HG03196 (cell line): ENCODE measurements at regions not wholly inside any gene's neighbourhood (a gene's known extent, or its start where the extent isn't known, plus 50 kb on each side); places are given as distances from the start of the nearest gene placed in this dataset.

Experiments used
- ATAC-seq: cut with Tn5 transposase; IDR thresholded peaks from one replicate; pipeline ENCODE4 v1.9.1; 2021; ENCODE audit not compliant: unreplicated experiment

DNA sequence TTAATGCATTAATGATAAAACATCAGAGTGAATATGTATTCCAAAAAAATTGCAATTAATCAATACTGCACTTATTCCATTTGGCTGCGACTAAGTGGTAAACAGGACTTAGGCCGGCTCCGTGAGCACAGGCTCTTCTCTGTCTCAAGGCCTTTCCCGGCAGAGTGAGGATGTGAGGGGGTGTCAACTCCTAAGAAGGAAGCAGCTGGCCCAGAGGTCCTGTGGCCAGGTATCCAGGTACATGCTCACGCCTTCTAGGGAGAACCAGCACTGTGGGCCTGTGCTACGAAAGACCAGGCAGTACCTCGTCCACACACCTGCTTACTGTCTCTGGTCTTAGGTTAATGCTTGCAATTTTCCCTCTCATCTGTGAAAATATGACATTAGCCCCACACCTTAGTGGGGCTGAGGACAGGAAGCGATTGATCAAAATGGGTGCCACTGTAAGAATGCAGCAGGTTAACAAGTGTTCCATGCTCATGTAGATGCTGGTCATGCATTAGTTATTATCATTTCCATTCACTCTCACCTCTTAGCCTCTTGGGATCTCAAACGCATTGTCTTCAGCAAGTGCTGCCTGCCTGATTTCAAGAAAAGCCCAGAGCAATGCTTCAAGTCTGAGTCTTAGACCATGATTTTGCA lies 175.3 kb downstream of the ABHD5 start:
- ATAC-seq = no peak

DNA sequence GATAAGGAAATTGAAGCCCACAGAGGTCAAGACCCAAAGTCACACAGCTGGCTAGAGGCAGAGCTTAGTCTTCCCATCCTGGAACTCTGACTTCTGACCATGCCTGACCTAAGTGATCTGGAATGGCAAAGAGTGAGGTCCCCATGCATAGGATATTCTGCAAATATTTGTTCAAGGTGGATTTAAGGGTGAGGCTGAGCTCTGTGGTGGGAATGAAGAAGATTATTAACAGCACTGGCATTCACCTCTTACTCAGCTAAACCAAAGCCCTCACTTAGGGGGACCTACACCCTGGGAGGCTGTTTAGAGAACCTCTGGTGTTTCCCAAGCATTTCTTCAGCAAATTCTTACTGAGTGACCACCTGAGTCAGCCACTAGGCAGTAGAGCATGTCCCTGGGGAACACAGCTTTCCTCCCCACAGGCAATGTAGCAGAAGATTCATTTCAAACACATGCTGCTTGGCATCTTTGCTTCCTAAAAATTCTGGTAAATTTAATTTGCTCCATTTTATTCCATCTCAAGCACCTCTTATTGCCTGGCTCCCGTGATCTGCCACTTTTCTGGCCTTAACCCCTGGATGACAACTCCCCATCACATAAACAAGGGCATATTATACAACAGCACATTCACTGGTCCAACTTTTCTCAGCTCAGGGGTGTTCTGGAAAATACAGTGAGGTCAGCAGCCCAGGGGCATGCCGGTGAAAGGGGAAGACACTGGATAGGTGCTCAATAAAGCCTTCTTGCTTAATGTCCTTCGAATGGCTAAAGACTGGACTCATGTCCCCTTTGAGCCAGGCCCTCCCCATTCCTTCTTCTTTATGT lies 176.0 kb downstream of the ABHD5 start:
- no peak for ATAC-seq

DNA sequence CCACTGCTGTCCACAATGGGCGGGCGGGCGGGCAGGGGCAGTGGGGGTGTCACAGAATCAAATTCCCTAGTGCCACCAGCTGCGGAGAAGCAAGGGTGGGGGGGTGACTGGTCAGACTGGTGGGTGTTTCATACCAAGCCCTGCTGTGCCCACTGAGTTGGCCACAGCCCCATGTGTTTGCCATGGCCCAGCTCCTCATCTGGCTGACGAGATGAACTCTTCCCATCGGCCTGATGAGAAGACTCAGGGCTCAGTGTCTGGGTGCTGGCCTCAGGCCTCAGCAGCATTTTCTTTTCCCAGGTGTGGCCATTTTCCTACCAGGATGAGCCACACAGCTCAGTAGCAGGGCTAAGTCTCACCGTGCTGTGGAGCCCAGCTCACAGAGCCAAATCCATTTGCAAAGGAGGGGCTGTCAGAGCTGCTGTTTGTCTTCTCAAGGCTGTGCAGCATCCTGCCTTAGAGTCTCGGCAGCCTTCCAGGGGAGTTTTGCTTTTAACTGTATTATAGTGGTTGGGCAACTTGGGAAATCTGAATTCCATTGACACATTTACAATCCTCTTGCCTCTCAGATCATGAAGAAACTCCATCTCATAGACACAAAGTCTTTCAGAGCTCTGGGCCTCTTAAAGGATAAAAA lies 176.8 kb downstream of the ABHD5 start:
- no peak for ATAC-seq

DNA sequence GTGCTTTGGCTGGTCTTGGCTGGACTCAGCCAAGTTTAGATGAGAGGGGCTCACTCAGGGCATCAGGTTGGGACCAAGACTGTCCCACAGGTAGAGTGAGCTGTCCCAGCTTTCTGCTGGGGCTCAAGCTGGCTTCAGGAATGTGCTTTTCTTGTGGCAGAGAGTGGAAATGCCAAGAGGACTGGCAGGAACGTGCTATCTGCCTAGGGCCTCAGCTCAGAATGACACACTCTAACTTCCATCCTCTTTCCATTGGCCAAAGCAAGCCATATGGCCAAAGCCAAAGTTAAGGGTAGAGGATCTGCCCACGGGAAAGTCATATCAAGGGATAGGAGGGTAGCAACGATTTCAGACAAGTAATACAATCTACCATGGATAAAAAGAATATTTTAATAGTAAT lies 178.8 kb downstream of the ABHD5 start:
- no peak for ATAC-seq

DNA sequence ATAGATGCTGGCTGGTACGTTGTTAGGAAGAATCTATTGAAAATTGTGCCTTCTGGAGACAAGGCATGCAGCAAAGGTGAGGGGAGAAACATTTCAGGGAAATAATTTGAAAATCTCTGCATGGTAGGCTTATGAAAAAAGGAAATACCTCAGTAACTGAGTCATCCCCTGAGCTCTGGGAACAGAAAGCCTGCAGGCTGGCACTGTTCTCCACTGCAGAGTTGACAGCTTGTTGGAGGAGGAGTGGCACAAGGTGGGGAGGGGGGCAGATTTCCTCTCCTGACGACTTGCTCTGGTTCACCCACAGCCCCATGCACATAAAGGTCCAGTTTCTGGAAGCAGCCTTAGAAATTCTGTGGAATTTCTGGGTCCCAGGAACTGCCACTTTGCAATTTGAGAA lies 179.4 kb downstream of the ABHD5 start:
- no peak for ATAC-seq

DNA sequence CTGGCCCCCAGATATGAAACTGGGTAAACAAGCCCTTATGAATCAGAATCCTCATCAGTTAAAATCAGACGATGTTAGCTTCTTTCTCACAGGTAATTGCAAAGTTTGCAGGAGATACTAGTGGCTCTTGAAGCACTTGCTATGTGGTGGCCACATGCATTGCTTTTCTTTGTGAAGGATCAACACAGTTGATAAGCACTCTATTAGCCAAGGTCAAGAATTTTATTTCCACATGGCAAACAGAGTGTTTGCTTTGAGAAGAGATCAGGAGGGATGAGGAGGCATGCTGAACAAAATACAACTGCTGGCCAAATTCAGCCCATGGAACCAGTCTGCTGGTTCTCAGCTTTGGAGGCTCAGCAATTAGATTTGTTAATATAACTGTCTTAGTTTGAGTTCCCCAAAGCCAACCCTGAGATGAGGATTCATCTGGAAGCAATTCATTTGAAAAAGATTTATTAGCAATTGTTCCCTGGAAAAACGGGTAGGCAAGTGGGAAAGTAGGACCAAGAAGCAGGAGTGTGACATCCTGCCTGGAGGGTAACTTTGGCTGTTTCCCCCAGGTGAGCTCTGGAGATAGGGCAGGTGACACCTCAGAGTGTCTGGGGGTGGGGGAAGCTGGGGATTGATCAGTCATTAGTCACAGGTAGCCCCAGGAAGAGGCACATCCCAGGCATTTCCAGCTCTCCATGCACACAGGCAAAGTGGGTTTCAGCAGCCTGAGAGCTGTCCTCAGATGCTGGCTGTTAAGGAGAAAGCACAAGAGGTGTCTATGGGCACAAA lies 180.3 kb downstream of the ABHD5 start:
- ATAC-seq = no peak

DNA sequence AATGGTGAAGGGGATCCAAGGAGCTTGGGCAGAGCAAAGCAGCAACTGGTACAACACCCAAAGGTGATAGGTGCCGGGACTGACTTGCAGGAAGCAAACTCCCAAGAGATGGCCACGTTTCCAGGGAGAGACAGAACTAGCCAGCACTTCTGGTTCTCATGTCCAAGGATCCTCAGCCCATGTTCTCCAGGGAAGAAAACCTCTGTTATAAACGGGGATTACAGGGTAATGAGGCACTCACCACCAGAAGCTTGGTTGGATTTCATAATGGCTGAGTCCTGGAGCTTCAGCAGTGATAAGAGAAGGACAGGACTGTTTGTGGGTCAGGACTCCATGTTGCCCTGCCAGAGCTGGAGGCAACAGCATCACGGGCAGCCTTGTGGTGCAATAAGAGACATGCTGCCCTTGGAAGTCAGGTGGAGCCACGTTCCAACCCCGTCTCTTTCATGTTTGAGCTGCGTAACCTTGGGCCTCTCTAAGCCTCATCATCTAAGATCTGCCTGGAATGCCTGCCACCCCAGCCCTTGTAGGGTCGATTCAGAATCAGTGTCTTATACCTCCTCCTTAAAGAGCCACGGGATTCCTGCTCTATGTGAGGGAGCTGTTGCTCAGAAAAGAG lies 181.0 kb downstream of the ABHD5 start:
- ATAC-seq = no peak

DNA sequence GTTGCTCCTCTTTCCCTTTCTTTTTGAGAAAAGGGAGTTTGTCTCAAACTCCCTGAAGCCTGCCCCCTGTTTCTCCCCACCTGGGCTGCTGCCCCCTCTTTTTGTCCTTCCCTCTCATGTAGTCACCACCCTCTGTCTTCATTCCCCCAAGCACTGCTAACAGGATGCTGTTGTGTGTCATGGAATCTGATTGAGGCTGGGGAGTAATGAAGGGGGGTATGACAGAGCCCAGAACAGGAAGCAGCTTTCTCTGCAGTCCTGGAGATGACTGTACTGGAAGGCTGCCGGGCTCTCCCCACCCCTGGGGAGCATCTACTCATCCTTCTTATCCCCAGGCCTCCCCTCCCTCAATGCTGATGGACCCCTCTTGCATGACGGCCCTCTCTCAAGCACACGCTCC lies 181.6 kb downstream of the ABHD5 start:
- ATAC-seq = no peak

DNA sequence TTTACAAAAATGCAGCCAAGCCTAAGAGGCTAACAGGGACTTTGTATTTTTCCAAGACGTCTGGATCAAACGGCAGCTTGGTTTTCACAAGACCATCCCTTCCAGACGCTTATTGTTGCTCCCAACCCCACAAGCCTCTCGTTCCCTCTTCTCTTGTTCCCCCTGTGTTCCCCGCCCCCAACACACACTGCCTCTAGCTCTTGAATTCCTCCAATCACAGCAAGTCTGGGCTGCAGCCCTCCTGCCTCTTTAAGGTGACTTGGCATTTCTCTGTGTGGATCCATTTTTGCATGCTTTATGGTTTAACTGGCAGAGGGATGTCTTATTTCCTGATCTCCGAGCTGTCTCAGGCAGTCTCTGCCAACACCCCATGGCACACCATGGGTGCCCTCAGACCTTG lies 182.2 kb downstream of the ABHD5 start:
- ATAC-seq = no peak

DNA sequence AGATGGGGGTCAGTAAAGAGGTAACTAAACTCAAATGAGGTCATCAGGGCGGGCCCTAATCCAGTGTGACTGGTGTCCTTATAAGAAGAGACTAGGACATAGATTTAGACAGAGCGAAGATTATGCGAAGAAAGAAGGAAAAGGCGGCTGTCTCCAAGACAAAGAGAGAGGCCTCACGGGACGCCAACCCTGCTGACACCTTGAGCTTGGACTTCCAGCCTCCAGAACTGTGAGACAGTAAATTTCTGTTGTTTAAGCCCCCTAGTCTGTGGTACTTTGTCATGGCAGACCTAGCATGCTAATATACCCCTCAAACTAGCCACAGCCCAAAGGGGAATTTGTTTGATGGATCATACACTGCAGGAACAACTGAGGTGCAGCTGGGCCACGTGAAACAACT lies 183.0 kb downstream of the ABHD5 start:
- ATAC-seq = no peak

DNA sequence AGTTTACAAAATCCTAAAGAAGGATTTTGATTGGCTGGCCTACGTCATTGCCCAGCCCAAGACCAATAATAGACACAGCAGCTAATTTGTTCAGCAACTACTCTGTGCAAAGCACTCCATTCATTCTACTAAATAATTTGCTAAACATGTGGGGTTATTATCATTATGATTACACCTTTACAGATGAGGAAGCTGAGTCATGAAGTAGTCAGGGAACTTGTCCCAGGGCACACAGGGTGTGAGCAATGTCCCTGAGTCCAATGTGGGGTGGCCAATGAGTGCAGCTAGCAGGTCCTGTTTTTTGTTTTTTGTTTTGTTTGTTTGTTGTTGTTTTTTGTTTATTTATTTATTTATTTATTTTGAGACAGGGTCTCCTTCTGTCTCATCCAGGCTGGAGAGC lies 183.6 kb downstream of the ABHD5 start:
- no peak for ATAC-seq

DNA sequence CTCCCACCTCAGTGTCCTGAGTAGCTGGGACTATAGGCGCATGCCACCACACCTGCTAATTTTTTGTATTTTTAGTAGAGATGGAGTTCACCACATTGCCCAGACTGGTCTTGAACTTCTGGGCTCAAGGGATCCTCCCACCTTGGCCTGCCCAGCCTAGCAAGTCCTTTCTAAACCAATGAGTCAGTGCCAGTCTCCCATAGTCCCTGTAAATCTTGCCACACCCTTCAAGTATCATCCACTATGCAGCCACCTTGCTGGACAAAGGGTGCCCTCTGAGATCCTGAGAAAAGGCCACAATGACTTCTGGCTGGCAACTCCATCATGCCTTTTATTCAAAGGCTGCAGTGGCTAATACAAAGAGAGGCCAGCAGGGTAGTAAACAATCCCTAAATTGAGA lies 184.0 kb downstream of the ABHD5 start:
- no peak for ATAC-seq

DNA sequence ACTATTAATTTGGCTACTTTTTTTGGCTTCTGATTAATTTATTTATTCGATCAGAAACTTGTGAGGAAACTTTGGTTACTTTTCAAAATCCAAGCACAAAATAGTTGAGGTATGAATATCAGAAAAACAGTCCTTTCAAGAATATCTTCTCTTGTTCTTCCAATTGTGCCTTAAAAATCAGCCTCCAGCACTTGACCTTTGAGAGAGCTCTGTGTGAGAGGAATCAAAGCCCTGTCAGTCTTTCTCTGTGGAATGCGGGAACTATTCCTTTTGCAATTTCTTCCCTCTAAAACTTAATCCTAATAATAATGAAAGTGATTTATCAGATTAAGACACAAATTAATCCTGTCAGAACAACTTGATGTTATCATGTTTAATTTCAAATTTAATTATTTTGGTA lies 185.9 kb downstream of the ABHD5 start:
- ATAC-seq = no peak

DNA sequence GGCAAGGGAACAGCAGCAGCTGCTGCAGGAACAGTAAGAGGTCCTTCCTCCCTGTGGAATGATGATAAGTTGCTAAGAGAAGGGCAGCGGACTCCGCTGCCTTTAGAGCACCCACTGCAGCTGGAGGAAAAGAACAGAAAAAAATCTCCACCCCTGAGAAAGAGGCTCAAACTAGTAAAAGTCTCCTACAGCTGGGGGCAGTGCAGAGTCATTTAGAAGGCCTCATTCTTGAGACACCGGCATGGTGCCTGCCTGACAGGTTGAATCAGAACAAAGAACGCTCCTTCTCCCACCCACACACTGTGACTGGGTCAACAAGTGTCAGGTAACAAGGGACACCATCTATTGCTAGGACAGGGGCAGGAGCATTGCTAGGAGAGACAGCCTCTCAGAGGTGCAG lies 188.4 kb downstream of the ABHD5 start:
- no peak for ATAC-seq

DNA sequence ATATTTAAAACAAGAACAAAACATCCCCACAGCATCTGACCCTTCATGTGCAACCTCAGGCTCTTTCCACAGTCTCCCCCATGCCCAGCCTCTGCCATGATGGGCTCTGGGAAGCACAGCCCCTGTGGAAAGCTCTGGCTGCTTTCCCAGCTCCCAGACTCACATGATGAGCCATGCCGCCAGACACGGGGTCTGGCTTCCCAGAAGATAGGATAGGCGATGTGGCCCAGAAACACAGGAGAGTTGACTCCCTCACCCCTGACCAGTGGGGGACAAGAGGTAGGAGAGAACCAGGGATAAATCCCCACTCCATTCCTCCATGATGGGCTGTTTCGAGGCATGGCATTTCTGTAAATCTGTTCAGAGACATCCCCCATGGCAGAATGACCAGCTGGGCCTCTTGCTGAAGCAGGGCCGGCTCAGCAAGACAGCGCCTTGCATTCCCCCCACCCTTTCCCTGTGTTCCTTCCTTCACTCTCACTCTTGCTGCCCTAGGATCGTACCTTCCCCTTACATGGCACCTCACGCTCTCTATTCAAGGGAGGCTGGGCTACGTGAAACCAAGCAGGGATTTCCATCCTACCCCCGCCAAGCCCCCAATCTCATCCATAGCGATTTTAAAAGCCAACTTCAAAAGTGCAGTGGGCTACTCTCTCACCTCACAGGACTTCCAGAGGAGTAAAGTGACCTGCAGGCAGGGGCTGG lies 192.4 kb downstream of the ABHD5 start:
- ATAC-seq = no peak

DNA sequence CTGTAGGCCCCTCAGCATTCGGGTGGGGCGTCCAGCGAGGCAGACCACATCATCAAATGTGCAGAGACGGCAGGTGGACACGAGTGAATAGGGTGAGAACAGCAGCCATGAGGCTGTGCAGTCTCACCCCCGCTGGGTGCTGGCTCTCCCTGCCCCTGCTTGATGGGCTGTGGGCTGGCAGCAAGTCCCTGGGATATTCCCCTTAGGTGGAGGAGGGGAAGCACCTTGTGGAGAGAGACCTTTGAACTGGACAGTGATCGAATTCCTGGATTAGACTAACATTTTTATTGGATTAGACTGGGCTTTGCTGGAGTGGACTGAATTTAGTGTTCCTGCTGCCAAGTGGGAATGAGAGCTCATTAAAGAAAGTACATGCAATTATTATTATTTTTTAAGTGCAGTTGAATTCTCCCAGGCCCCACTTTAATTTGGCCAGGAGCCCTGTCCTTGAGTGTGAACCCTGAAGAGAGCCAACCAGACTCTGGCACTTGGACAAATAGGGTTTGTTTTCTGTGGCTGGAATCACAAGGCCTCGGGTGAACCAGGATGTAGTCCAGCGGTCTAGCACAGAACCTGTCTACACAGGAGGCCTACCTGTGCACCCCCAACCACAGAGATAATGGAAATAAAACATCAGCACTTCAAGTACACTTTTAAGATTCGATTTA lies 193.1 kb downstream of the ABHD5 start:
- no peak for ATAC-seq

DNA sequence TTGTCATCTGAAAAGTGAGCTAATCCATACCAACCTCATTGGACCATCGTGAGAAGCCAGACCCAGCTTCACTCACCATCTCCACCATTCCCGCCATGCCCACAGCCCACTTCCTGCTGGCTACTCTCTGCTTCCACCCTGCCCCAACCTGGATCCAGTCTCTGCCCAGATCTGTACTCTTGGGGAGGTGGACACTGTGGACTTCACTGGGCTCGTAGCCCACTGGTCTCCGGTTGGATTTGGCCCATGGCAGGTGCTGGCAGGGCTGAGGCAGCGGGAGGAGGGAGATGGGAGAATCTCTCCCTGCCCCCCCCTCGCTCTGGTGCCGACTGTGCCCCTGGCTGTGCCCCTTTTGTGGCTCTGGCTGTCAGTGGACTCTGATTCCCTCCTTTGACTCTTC lies 193.8 kb downstream of the ABHD5 start:
- no peak for ATAC-seq

DNA sequence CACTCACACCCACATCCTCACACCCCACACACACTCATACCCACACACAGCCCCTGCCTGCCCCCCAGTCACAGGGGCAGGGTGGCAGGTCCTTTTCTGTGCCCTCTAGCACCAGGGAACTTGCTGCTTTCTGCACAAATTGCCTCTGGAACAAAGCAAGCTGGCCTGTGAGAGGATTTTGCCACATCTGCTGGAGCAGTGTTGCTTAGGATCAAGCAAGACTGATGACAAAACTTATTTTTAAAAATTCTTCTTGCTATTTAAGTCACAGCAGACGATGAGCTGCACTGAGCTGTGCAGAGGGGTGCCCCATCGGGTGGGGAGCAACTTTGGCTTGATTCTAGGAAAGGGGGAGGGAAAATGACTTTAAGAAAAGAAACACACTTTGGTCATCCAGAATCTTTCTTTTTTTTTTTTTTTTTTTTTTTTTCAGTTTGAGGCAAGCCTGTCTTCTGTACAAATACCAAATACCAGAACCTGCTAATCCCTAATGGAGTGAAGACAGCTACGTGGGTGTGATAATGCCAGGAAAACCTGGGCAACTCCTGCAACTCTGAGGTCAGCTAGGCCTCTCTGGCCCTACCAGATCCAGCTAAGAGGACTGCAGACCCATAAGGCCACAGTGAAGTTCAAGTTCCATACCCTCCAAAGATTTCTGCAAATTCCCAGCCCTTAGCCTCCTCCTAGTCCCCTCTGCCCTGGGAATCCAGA lies 195.3 kb downstream of the ABHD5 start:
- ATAC-seq = no peak

DNA sequence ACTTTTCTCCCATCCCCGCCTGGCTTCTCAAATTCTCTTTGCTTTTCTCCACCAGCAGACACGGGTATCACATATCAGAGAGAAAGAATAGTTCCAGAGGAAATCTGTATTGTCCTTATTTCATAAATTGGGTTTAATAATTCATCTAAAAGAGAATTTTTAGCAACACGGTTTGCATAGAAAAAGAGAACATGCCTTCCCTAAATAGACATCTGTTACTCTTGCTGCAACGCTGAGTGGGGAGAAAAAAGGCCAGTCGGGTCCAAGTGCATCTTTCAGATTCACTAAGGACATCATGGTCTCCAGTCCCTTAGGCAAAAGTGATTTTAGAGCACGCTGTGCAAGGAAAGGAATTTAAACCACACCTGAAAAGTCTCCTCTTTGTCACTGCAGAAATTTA lies 201.3 kb downstream of the ABHD5 start:
- ATAC-seq = no peak
